Bronchial epithelial cell (primary cell): ENCODE measurements at regions not wholly inside any gene's neighbourhood (a gene's known extent, or its start where the extent isn't known, plus 50 kb on each side); places are given as distances from the start of the nearest gene placed in this dataset.

Experiments
- DNase-seq: peaks from one replicate; pipeline ENCODE4 v3.0.0-alpha.2; 2010; ENCODE audit warnings: low read depth
- FAIRE-seq: peaks from 2 replicates; lab custom pipeline; 2011; peaks lifted over from hg19 to GRCh38; lab: Jason Lieb, UNC
- H3K27me3 ChIP-seq: 2 replicates; pipeline ENCODE4 v1.5.1; 2011; ENCODE audit warnings: low read length; ENCODE audit not compliant: control insufficient read depth, insufficient read depth
- H3K36me3 ChIP-seq: 2 replicates; pipeline ENCODE4 v1.5.1; 2011; ENCODE audit warnings: low read length; ENCODE audit not compliant: control insufficient read depth, insufficient read depth
- H3K4me3 ChIP-seq: 2 replicates; pipeline ENCODE4 v1.5.1; 2011; ENCODE audit warnings: mild to moderate bottlenecking, low read depth, low read length, control low read depth
- TF ChIP-seq, protein P1 (sequence below): IDR thresholded peaks from 2 replicates; pipeline ENCODE4 v1.5.1; 2011; ENCODE audit warnings: mild to moderate bottlenecking, moderate library complexity, low read length, control low read depth, inconsistent platforms; ENCODE audit not compliant: insufficient read depth, severe bottlenecking

DNA sequence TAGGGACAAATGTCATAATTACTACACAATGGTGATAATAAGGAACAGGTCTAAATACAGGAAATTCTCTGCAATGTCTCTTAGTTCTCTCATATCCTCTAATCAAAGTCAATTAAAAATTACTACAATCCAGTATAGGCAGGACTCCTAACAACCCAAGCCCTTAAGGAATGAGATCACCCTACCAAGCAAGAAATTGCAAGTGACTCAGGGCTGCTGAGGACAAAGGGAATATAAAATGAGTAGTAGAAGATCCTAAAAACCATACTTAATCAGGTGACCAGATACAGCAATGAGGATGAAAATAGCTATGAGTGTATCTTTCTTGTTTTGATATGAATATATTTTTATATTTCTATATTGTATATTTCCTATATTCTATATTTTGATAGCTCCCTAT lies 250.0 kb upstream of the DCC start:
- TF ChIP-seq, protein P1, sequence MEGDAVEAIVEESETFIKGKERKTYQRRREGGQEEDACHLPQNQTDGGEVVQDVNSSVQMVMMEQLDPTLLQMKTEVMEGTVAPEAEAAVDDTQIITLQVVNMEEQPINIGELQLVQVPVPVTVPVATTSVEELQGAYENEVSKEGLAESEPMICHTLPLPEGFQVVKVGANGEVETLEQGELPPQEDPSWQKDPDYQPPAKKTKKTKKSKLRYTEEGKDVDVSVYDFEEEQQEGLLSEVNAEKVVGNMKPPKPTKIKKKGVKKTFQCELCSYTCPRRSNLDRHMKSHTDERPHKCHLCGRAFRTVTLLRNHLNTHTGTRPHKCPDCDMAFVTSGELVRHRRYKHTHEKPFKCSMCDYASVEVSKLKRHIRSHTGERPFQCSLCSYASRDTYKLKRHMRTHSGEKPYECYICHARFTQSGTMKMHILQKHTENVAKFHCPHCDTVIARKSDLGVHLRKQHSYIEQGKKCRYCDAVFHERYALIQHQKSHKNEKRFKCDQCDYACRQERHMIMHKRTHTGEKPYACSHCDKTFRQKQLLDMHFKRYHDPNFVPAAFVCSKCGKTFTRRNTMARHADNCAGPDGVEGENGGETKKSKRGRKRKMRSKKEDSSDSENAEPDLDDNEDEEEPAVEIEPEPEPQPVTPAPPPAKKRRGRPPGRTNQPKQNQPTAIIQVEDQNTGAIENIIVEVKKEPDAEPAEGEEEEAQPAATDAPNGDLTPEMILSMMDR: no peak
- FAIRE-seq (no peak), DNase-seq (peak; percentile 1)
- Histone ChIP-seq H3K4me3 (no peak overlapping the region), H3K36me3 (no peaks in the 10 kb centered on the region), H3K27me3 (no peaks in the 10 kb centered on the region)

DNA sequence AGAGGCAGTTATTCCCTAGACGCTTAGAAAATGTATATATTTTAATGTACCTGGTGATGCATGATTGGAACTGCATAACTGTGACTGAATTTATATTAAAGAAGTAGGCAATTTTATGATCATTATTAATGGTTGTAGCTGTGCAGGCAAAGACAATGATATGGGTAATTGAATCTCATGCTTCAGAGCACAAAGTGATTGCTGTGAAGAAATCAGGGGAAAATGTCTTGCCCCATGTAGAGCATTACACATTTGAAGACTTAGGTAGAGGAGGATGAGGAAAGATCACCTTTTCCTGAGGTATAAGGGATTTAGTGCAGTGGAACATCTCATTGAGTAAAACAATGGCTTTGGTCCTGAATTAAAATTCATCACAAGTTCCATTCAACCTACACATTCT lies 246.8 kb upstream of the DCC start:
- Histone ChIP-seq H3K36me3 (no peaks in the 10 kb centered on the region), H3K27me3 (no peaks in the 10 kb centered on the region), H3K4me3 (no peak overlapping the region)
- FAIRE-seq (no peak), DNase-seq (no peak)
- TF ChIP-seq, protein P1: no peak

DNA sequence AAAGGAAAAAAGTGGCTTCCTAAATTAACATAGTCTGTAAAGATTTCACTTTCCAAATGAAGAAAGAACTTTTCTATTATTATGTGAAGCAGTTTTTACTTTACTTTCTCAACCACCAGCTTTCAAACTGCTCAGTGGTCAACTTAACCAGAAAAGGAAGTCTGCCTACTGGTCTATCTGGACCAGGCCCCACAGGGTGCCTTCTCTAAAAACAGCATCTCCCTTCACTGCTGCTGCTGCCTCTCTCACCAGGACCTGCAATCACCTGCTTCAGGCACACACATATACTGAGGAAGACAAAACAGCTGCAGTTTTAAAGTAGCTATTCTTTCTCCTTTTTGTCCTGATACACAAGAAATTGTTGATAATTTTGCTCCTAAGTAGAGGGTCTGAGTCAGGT lies 221.3 kb upstream of the DCC start:
- Histone ChIP-seq H3K4me3 (no peak overlapping the region), H3K36me3 (no peaks in the 10 kb centered on the region), H3K27me3 (no peaks in the 10 kb centered on the region)
- DNase-seq (no peak), FAIRE-seq (no peak)
- TF ChIP-seq, protein P1: no peak

DNA sequence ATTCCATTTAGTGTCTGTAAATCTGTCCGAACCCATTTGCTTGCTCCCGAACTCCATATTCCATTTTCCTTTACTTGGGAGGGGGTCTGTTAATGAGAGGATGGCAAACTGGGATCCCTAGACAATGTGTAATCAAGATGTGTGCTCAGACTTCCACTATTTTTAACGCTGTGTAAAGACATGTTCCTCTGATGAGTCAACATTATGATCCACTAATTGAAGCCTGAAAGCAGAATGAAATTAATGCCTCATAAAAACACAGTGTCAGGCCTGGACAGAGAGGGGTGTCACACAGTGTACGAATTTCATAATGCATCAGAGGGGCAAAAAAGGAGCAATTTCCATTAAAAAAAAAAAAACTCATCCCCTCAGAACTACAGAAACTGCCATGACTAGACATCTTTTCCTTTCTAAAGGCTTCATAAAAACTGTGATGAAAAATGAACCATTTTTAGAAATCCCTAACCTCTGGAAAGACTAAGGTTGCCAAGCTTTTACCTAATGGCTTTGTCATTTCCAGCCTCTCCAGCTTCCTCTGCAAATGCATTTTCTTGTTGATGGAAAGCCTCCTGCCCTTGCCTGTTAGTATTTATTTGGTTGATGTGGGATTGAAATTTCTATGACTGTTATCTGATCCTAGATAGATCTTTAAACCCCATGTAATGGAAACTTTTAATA lies 209.2 kb upstream of the DCC start:
- Histone ChIP-seq H3K27me3 (no peaks in the 10 kb centered on the region), H3K36me3 (no peaks in the 10 kb centered on the region), H3K4me3 (no peak overlapping the region)
- DNase-seq: peak; percentile 45
- TF ChIP-seq, protein P1: no peak
- FAIRE-seq: no peak

DNA sequence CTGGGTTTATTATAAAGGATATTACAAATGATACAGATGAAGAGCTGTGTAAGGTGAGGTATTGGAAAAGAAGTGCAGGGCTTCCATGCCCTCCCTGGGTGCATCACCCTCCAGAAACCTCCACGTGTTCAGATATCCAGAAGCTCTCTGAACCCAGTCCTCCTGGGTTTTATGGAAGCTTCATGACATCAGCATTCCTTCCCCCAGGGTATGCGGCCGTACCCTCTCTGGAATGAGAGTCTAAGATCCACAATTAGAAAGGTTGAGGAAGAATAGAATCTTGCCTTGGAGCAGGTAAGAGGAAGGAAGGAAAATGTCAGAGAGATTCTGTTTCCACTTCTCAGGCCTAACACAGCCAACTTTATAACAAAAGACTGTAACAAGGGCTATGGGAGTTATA lies 208.2 kb upstream of the DCC start:
- FAIRE-seq (no peak), DNase-seq (no peak)
- TF ChIP-seq, protein P1: no peak
- Histone ChIP-seq H3K27me3 (no peaks in the 10 kb centered on the region), H3K36me3 (no peaks in the 10 kb centered on the region), H3K4me3 (no peak overlapping the region)

DNA sequence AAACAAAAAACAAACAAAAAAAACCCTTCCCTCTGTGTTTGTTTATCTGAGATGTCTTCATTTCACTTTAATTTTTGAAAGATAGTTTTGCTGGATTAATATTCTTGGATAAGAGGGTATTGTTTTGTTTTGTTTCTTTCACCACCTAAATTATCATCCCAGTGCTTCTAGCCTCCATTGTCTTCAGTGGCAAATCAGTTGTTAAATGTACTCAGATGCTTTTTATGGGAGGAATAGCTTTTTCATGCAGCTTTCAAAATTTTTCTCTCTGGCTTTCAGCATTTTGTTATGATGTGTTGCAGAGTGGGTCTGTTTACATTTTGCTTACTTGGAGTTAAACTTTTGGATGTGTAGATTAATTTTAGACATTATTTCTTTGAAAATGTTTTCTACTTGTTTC lies 203.5 kb upstream of the DCC start:
- FAIRE-seq (no peak), DNase-seq (no peak)
- no peaks in the 10 kb centered on the region for H3K27me3 ChIP-seq
- no peaks in the 10 kb centered on the region for H3K36me3 ChIP-seq
- H3K4me3 ChIP-seq: no peak overlapping the region
- TF ChIP-seq, protein P1: no peak
